Brain microvascular endothelial cell (primary cell): ENCODE measurements at regions not wholly inside any gene's neighbourhood (a gene's known extent, or its start where the extent isn't known, plus 50 kb on each side); places are given as distances from the start of the nearest gene placed in this dataset.

Source experiments
- DNase-seq: peaks from one replicate; pipeline ENCODE4 v3.0.0-alpha.2; 2020
- H3K27ac ChIP-seq: fragments of 250-450 bp; sonication (Bioruptor Pico); 2 replicates; pipeline ENCODE4 v1.5.1; 2020; ENCODE audit warnings: mild to moderate bottlenecking, moderate library complexity
- H3K27me3 ChIP-seq: fragments of 250-450 bp; sonication (Bioruptor Pico); replicated peaks from 2 replicates; pipeline ENCODE4 v1.5.1; 2020; ENCODE audit warnings: mild to moderate bottlenecking
- H3K36me3 ChIP-seq: fragments of 250-450 bp; sonication (Bioruptor Pico); replicated peaks from 2 replicates; pipeline ENCODE4 v1.5.1; 2020; ENCODE audit warnings: mild to moderate bottlenecking
- H3K4me3 ChIP-seq: 2 replicates; pipeline ENCODE4 v1.5.1; 2011; ENCODE audit warnings: low read depth, mild to moderate bottlenecking, control low read depth, low read length, moderate library complexity
- CTCF ChIP-seq: IDR thresholded peaks from 2 replicates; pipeline ENCODE4 v1.5.1; 2011; ENCODE audit warnings: low read depth, mild to moderate bottlenecking, moderate library complexity, low read length, control low read depth, inconsistent platforms; ENCODE audit errors: missing control alignments
- in situ Hi-C: cut with HindIII; loops from 2 replicates; pipeline ENCODE4 v1.10.0; 2017; ENCODE audit warnings: low sequenced_read_pairs, low pct_ligation_motif_present

- H3K36me3 ChIP-seq = no peaks in the 10 kb centered on the region
- no peaks in the 10 kb centered on the region for H3K27me3 ChIP-seq
- TF ChIP-seq CTCF = no peak
- no peak for DNase-seq
- in situ Hi-C loops = no loop called here
- no peak overlapping the region for H3K4me3 ChIP-seq
- no peak overlapping the region for H3K27ac ChIP-seq
Observed at GRCh38 chr1:229137271-229137670, 133.6 kb upstream of the RAB4A start.

GRCh38 chr1:229138058-229138457, 132.9 kb upstream of the RAB4A start:
- no peak for DNase-seq
- no peak overlapping the region for H3K27ac ChIP-seq
- no peaks in the 10 kb centered on the region for H3K27me3 ChIP-seq
- TF ChIP-seq CTCF = no peak
- no peaks in the 10 kb centered on the region for H3K36me3 ChIP-seq
- in situ Hi-C loops = no loop called here
- no peak overlapping the region for H3K4me3 ChIP-seq

DNA sequence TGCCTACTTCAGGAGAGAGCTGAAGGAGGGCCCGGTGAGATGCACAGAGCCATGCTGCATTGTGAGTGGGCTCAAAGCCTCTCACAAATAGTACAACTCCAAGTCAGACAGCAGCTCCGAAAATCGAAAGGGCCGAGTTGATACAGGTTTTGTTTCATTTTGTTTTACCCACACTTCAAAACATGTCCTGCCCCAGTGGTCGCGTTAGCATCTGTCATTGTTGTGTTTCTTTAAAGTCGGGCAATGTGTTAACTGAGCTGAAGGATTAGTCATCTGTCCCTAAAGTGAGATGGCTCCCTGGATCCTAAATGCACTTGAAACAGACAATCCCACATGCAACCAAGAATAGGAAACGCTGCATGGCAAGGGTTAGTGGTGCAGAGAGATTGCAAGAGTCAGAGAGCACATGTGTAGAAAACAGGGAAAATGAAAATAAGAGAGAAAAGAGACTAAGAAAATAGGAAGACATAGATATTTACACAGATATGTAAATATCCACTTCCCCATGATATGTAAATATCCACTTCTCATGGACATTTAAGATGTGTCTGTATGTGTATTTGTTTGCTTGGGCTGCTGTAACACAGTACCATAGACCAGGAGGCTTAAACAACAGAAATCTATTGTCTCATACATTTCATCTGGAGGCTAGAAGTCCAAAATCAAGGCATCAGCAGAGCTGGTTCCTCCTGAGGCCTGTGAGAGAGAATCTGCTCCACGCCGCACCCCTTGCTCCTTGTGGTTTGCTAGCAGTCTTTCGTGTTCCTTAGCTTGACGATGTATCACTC, 131.4 kb upstream of the RAB4A start:
- in situ Hi-C loops = no loop called here
- H3K27ac ChIP-seq = no peak overlapping the region
- no peaks in the 10 kb centered on the region for H3K27me3 ChIP-seq
- no peak overlapping the region for H3K4me3 ChIP-seq
- DNase-seq = no peak
- no peak for TF ChIP-seq CTCF
- H3K36me3 ChIP-seq = no peaks in the 10 kb centered on the region

- H3K4me3 ChIP-seq = no peak overlapping the region
- no peak for DNase-seq
- in situ Hi-C loops = no loop called here
- H3K36me3 ChIP-seq = no peaks in the 10 kb centered on the region
- no peaks in the 10 kb centered on the region for H3K27me3 ChIP-seq
- no peak for TF ChIP-seq CTCF
- H3K27ac ChIP-seq = no peak overlapping the region
Observed at GRCh38 chr1:229140119-229140396, 130.9 kb upstream of the RAB4A start.

DNA sequence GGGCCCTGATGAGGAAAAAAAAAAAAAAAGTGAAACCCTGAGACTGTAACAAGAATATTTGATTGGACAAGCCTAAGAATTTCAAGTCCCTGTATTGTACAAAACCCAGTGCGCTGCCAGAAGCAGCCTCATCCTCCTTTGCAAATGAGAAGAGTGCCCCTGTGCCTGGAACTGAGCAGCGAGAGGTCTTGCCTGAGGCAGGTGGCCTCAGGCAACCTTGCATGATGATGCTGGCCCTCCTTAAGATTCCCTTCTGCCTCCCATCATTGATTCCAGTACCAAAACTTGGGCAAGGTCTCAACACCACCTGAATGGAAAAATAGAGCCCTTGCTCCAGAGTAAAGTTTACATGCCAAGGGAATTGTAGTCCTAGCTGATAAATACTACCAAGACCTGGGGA, 129.6 kb upstream of the RAB4A start:
- Histone ChIP-seq H3K27me3 (peaks cover under 1% of the 10 kb centered on the region), H3K36me3 (no peaks in the 10 kb centered on the region), H3K27ac (no peak overlapping the region), H3K4me3 (no peak overlapping the region)
- in situ Hi-C loops = no loop called here
- no peak for DNase-seq
- no peak for TF ChIP-seq CTCF

DNA sequence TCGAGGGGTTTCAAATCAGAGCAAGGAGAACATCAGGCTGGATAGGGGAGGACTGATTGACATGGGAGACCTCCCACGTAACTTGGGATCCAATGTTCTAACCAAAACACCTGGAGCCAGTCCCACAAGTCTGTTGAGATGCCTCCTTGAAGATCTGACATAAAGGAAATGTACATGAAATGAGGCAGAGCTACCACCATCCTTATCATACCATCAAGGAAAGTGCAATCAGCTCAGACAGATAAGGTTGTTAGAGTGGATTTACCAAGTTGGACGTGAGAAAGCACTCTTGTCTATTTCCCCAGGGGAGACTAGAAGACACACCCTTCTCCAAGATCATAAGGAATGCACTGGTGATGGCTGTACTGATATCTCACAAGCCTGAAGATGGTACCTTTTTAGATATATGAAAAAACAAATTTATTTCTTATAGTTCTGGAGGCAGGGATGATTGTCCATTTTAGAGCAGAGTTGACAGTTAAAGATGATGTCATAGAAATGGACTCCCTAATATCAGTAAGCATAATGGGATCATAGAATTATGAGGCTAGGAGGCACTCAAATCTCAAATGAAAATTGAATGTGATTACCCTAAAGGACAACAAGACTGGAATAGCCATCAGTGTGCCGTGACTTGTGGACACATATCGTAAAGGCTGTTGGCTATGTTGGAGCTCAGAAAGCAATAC, 129.1 kb upstream of the RAB4A start:
- DNase-seq = no peak
- Histone ChIP-seq H3K27ac (no peak overlapping the region), H3K36me3 (no peaks in the 10 kb centered on the region), H3K27me3 (peaks cover 5% of the 10 kb centered on the region), H3K4me3 (no peak overlapping the region)
- TF ChIP-seq CTCF = no peak
- in situ Hi-C loops = no loop called here
